Endothelial cell of umbilical vein (primary cell): ENCODE measurements at regions not wholly inside any gene's neighbourhood (a gene's known extent, or its start where the extent isn't known, plus 50 kb on each side); places are given as distances from the start of the nearest gene placed in this dataset.

ENCODE experiments used
- BruUV-seq: library from RNA; stranded (reverse); fragments of 400-500 nt; replicated peaks from 2 replicates; lab custom pipeline; 2021; lab: Mats Ljungman, UMichigan
- CTCF ChIA-PET: fragments of 300-600, 350-600 bp; sonication (Branson Sonifier 250); formaldehyde crosslinking; loops from one replicate; lab custom pipeline; 2021; ENCODE audit warnings: antibody characterized with exemption, inconsistent platforms; lab: Charles Lee
- POLR2A ChIA-PET: fragments of 300-600, 350-600 bp; sonication (Branson Sonifier 250); formaldehyde crosslinking; loops from one replicate; lab custom pipeline; 2021; ENCODE audit warnings: antibody characterized with exemption, inconsistent platforms; lab: Charles Lee
- DNase-seq: peaks from one replicate; pipeline ENCODE4 v3.0.0-alpha.2; 2011; ENCODE audit warnings: low read depth, low spot score
- FAIRE-seq: peaks from 2 replicates; lab custom pipeline; 2011; peaks lifted over from hg19 to GRCh38; lab: Jason Lieb, UNC
- H2AFZ ChIP-seq: 2 replicates; pipeline ENCODE4 v1.6.0; 2012; ENCODE audit warnings: low read depth, low read length, control low read depth, inconsistent platforms
- H3K27ac ChIP-seq: 2 replicates; pipeline ENCODE4 v1.5.1; 2011; ENCODE audit warnings: low read depth, mild to moderate bottlenecking, control low read depth, low read length, moderate library complexity; ENCODE audit not compliant: insufficient read depth
- H3K27me3 ChIP-seq, 2 experiments: 2 replicates each; pipeline versions ENCODE4 v1.6.0 to v1.6.1; 2011; ENCODE audit warnings: low read length in 2 of 2, mixed read lengths in 1 of 2; ENCODE audit not compliant: control insufficient read depth in 2 of 2, insufficient read depth in 2 of 2
- H3K36me3 ChIP-seq, 2 experiments: 2 replicates in 1 of 2; 3 replicates in 1 of 2; pipeline ENCODE4 v1.5.1; 2011; ENCODE audit warnings: low read length in 2 of 2, mild to moderate bottlenecking in 1 of 2, moderate library complexity in 1 of 2; ENCODE audit not compliant: control insufficient read depth in 2 of 2, insufficient read depth in 2 of 2; ENCODE audit errors: extremely low read depth in 1 of 2
- H3K4me1 ChIP-seq: 3 replicates; pipeline ENCODE4 v1.5.1; 2011; ENCODE audit warnings: mild to moderate bottlenecking, low read length; ENCODE audit not compliant: control insufficient read depth, insufficient read depth; ENCODE audit errors: extremely low read depth
- H3K4me2 ChIP-seq: 2 replicates; pipeline ENCODE4 v1.6.1; 2011; ENCODE audit warnings: low read length, control low read depth, mixed read lengths; ENCODE audit not compliant: insufficient read depth
- H3K4me3 ChIP-seq, 3 experiments: fragments of 200-600 bp in 1 of 3; sonication (generic), shearing (Covaris generic) in 1 of 3; replicated peaks in 1 of 3; 2 replicates each; pipeline ENCODE4 v1.5.1; 2011 to 2016; ENCODE audit warnings: control low read depth in 3 of 3, low read length in 3 of 3, mild to moderate bottlenecking in 2 of 3, inconsistent platforms in 1 of 3, low read depth in 1 of 3, moderate library complexity in 1 of 3; ENCODE audit not compliant: insufficient read depth in 1 of 3
- H3K79me2 ChIP-seq: 2 replicates; pipeline ENCODE4 v1.6.0; 2012; ENCODE audit warnings: low read length, inconsistent platforms; ENCODE audit not compliant: control insufficient read depth, insufficient read depth
- H3K9ac ChIP-seq: replicated peaks from 2 replicates; pipeline ENCODE3; 2011; ENCODE audit warnings: low read length, control low read depth; ENCODE audit not compliant: insufficient read depth; ENCODE audit errors: extremely low read depth
- H3K9me1 ChIP-seq: replicated peaks from 3 replicates; pipeline ENCODE4 v1.6.0; 2011; ENCODE audit warnings: mild to moderate bottlenecking, low read length; ENCODE audit not compliant: control insufficient read depth, insufficient read depth; ENCODE audit errors: extremely low read depth
- H3K9me3 ChIP-seq: replicated peaks from 2 replicates; pipeline ENCODE4 v1.5.1; 2012; ENCODE audit warnings: low read length, inconsistent platforms; ENCODE audit not compliant: control insufficient read depth, insufficient read depth
- H4K20me1 ChIP-seq: replicated peaks from 2 replicates; pipeline ENCODE3; 2011; ENCODE audit warnings: mild to moderate bottlenecking, low read length; ENCODE audit not compliant: control insufficient read depth, insufficient read depth; ENCODE audit errors: extremely low read depth
- CTCF ChIP-seq, 2 donors: IDR thresholded peaks; 1 replicate in 1 of 2; 2 replicates in 1 of 2; pipeline ENCODE4 v1.5.1; 2011; ENCODE audit warnings: low read length in 2 of 2, mild to moderate bottlenecking in 2 of 2, moderate library complexity in 2 of 2, control low read depth in 1 of 2, inconsistent platforms in 1 of 2, low read depth in 1 of 2; ENCODE audit not compliant: insufficient read depth in 1 of 2; ENCODE audit errors: extremely low read depth in 1 of 2
- MAX ChIP-seq: IDR thresholded peaks from 2 replicates; pipeline ENCODE4 v1.6.1; 2011; ENCODE audit not compliant: insufficient read depth, insufficient read length
- dilution Hi-C: fragments of 300-500 bp; cut with MboI; formaldehyde crosslinking; loops from one replicate; pipeline ENCODE4 v1.15.0; 2019; ENCODE audit warnings: low sequenced_read_pairs; ENCODE audit not compliant: extremely low pct_ligation_motif_present
- intact Hi-C: fragments of 100-400 bp; cut with micrococcal nuclease; formaldehyde crosslinking; loops from one replicate; pipeline ENCODE4 v1.10.0; 2022

GRCh38 chr15:70559265-70560239 is 203.8 kb downstream of the UACA start:
- no peak overlapping the region for H3K4me2 ChIP-seq
- H3K9me1 ChIP-seq: no peaks in the 10 kb centered on the region
- no peaks in the 10 kb centered on the region for H3K36me3 ChIP-seq
- dilution Hi-C loops (no loop called here), intact Hi-C loops (loop anchor here (10.0 kb wide), 1 partner anchor 165 kb away; no protein-coding TSS in a partner anchor)
- no peak for TF ChIP-seq CTCF (IDR thresholded peaks at IDR 0.05; ENCODE audit: extremely low read depth in 1 of 2, insufficient read depth in 1 of 2, low read depth in 1 of 2, low read length in 2 of 2)
- TF ChIP-seq MAX: peak; percentile 51
- H3K27ac ChIP-seq: no peak overlapping the region
- BruUV-seq: no TSS peak
- H3K4me1 ChIP-seq: no peaks in the 10 kb centered on the region
- POLR2A ChIA-PET: no interaction called here
- CTCF ChIA-PET: interaction anchor here (1.0 to 1.1 kb wide), 2 partner anchors 9 to 1081 kb away, joined by 3 to 5 read pairs; no protein-coding TSS in a partner anchor
- no peaks in the 10 kb centered on the region for H4K20me1 ChIP-seq
- FAIRE-seq (no peak), DNase-seq (peak; percentile 55)
- no peak overlapping the region for H3K4me3 ChIP-seq
- no peak overlapping the region for H2AFZ ChIP-seq
- H3K9ac ChIP-seq: no peak overlapping the region
- peaks cover 0 to 8% of the 10 kb centered on the region in 2 experiments for H3K27me3 ChIP-seq
- H3K79me2 ChIP-seq: no peaks in the 10 kb centered on the region
- H3K9me3 ChIP-seq: no peaks in the 10 kb centered on the region
